IMR-90 (cell line): ENCODE measurements at regions not wholly inside any gene's neighbourhood (a gene's known extent, or its start where the extent isn't known, plus 50 kb on each side); places are given as distances from the start of the nearest gene placed in this dataset.

Source experiments
- ATAC-seq: fragments of 200-7000 bp; cut with Tn5 transposase; 2 replicates; pipeline ENCODE4 v1.9.1; 2020; ENCODE audit warnings: low read depth, mild to moderate bottlenecking, moderate library complexity
- BruUV-seq: library from RNA; stranded (reverse); fragments of 400-500 nt; replicated peaks from 2 replicates; lab custom pipeline; 2021; lab: Mats Ljungman, UMichigan
- CTCF ChIA-PET: fragments of 300-600 bp; formaldehyde crosslinking; extraction: SDS; loops from one replicate; lab custom pipeline; 2021; ENCODE audit warnings: antibody characterized with exemption; lab: Yijun Ruan, JAX
- POLR2A ChIA-PET: fragments of 300-600 bp; sonication (Branson Sonifier 250); formaldehyde crosslinking; loops from one replicate; lab custom pipeline; 2022; ENCODE audit warnings: antibody characterized with exemption; ENCODE audit not compliant: unreplicated experiment; lab: Charles Lee
- DNase-seq: peaks from one replicate; pipeline ENCODE4 v3.0.0; 2013
- H2AFZ ChIP-seq: replicated peaks from 2 replicates; pipeline ENCODE3; 2013; ENCODE audit warnings: low read length, mild to moderate bottlenecking; ENCODE audit not compliant: poor library complexity
- H2AK5ac ChIP-seq: 2 replicates; pipeline ENCODE4 v1.6.1; 2013; ENCODE audit warnings: low read depth, low read length, inconsistent platforms
- H2AK9ac ChIP-seq: replicated peaks from 2 replicates; pipeline ENCODE3; 2013; ENCODE audit warnings: mild to moderate bottlenecking, low read depth, low read length, moderate library complexity; ENCODE audit not compliant: poor library complexity
- H2BK120ac ChIP-seq: 2 replicates; pipeline ENCODE4 v1.6.1; 2013; ENCODE audit warnings: low read depth, low read length, inconsistent platforms
- H2BK15ac ChIP-seq: 3 replicates; pipeline ENCODE4 v1.6.1; 2013; ENCODE audit warnings: low read depth, low read length, inconsistent platforms
- H2BK20ac ChIP-seq: 2 replicates; pipeline ENCODE4 v1.6.1; 2013; ENCODE audit warnings: low read depth, mild to moderate bottlenecking, inconsistent platforms, low read length, moderate library complexity
- H2BK5ac ChIP-seq: 2 replicates; pipeline ENCODE4 v1.6.1; 2013; ENCODE audit warnings: mild to moderate bottlenecking, low read depth, low read length, inconsistent platforms; ENCODE audit not compliant: poor library complexity, severe bottlenecking
- H3K14ac ChIP-seq: replicated peaks from 2 replicates; pipeline ENCODE4 v1.6.1; 2013; ENCODE audit warnings: low read depth, low read length, inconsistent platforms
- H3K18ac ChIP-seq: 2 replicates; pipeline ENCODE4 v1.6.1; 2013; ENCODE audit warnings: low read depth, low read length, control low read depth
- H3K23ac ChIP-seq: 2 replicates; pipeline ENCODE4 v1.6.1; 2013; ENCODE audit warnings: low read depth, low read length, inconsistent platforms
- H3K27ac ChIP-seq: 2 replicates; pipeline ENCODE4 v1.5.1; 2013; ENCODE audit warnings: mild to moderate bottlenecking, control low read depth, low read length; ENCODE audit not compliant: insufficient read depth
- H3K27me3 ChIP-seq: 2 replicates; pipeline ENCODE4 v1.6.1; 2013; ENCODE audit warnings: low read length; ENCODE audit not compliant: control insufficient read depth, insufficient read depth
- H3K36me3 ChIP-seq: 2 replicates; pipeline ENCODE4 v1.6.1; 2013; ENCODE audit warnings: low read length, mixed read lengths; ENCODE audit not compliant: control insufficient read depth, insufficient read depth
- H3K4ac ChIP-seq: 2 replicates; pipeline ENCODE4 v1.6.1; 2013; ENCODE audit warnings: low read depth, low read length, inconsistent platforms
- H3K4me1 ChIP-seq: 2 replicates; pipeline ENCODE4 v1.6.1; 2013; ENCODE audit warnings: low read length, mixed read lengths; ENCODE audit not compliant: control insufficient read depth, insufficient read depth
- H3K4me2 ChIP-seq: 2 replicates; pipeline ENCODE4 v1.6.1; 2013; ENCODE audit warnings: low read depth, mild to moderate bottlenecking, control low read depth, low read length, moderate library complexity
- H3K4me3 ChIP-seq: 2 replicates; pipeline ENCODE4 v1.5.1; 2013; ENCODE audit warnings: low read depth, mild to moderate bottlenecking, control low read depth, low read length, moderate library complexity; ENCODE audit not compliant: insufficient read depth
- H3K56ac ChIP-seq: 2 replicates; pipeline ENCODE4 v1.6.1; 2013; ENCODE audit warnings: low read length, inconsistent platforms; ENCODE audit not compliant: insufficient read depth; ENCODE audit errors: extremely low read depth
- H3K79me1 ChIP-seq, 2 experiments: 2 replicates each; pipeline ENCODE4 v1.6.1; 2013; ENCODE audit warnings: low read length in 2 of 2, inconsistent platforms in 1 of 2, low read depth in 1 of 2
- H3K9ac ChIP-seq: 2 replicates; pipeline ENCODE4 v1.6.1; 2013; ENCODE audit warnings: low read depth, low read length, control low read depth
- H3K9me1 ChIP-seq: 2 replicates; pipeline ENCODE4 v1.6.1; 2013; ENCODE audit warnings: low read length, inconsistent platforms; ENCODE audit not compliant: insufficient read depth
- H3K9me3 ChIP-seq: 2 replicates; pipeline ENCODE4 v1.6.1; 2013; ENCODE audit warnings: low read length; ENCODE audit not compliant: control insufficient read depth, insufficient read depth
- H4K20me1 ChIP-seq: 2 replicates; pipeline ENCODE4 v1.6.1; 2013; ENCODE audit warnings: low read length, inconsistent platforms; ENCODE audit not compliant: insufficient read depth
- H4K5ac ChIP-seq: 2 replicates; pipeline ENCODE4 v1.6.1; 2013; ENCODE audit warnings: mild to moderate bottlenecking, low read depth, low read length, control low read depth
- H4K8ac ChIP-seq, 2 experiments: 2 replicates each; pipeline ENCODE4 v1.6.1; 2013; ENCODE audit warnings: low read depth in 2 of 2, low read length in 2 of 2, control low read depth in 1 of 2, inconsistent platforms in 1 of 2
- H4K91ac ChIP-seq: 2 replicates; pipeline ENCODE4 v1.6.1; 2013; ENCODE audit warnings: low read depth, low read length, inconsistent platforms; ENCODE audit not compliant: insufficient read depth
- BHLHE40 ChIP-seq: fragments of 150-350 bp; IDR thresholded peaks from 2 replicates; pipeline ENCODE4 v1.6.1; 2016; ENCODE audit warnings: mild to moderate bottlenecking, low read depth, low read length
- CEBPB ChIP-seq: IDR thresholded peaks from 2 replicates; pipeline ENCODE4 v1.6.1; 2012; ENCODE audit warnings: low read depth, low read length, improper control_type of control experiment
- CHD1 ChIP-seq: IDR thresholded peaks from 2 replicates; pipeline ENCODE4 v1.6.1; 2012; ENCODE audit warnings: low read depth, low read length, improper control_type of control experiment
- CTCF ChIP-seq: conservative IDR thresholded peaks from 2 replicates; pipeline ENCODE4 v1.5.1; 2012; ENCODE audit warnings: mild to moderate bottlenecking, low read depth, low read length, improper control_type of control experiment
- ELK1 ChIP-seq: fragments of 150-350 bp; IDR thresholded peaks from 2 replicates; pipeline ENCODE4 v1.6.1; 2016; ENCODE audit warnings: low read depth, mild to moderate bottlenecking, low read length, moderate library complexity, borderline replicate concordance
- FOS ChIP-seq: fragments of 150-350 bp; IDR thresholded peaks from 2 replicates; pipeline ENCODE4 v1.6.1; 2016; ENCODE audit warnings: low read depth, low read length
- MAFK ChIP-seq: IDR thresholded peaks from 2 replicates; pipeline ENCODE4 v1.6.1; 2012; ENCODE audit warnings: low read depth, low read length, improper control_type of control experiment
- MAZ ChIP-seq: IDR thresholded peaks from 2 replicates; pipeline ENCODE4 v1.6.1; 2012; ENCODE audit warnings: low read depth, mild to moderate bottlenecking, low read length, improper control_type of control experiment, moderate library complexity, borderline replicate concordance
- MXI1 ChIP-seq: IDR thresholded peaks from 2 replicates; pipeline ENCODE4 v1.6.1; 2012; ENCODE audit warnings: low read depth, mild to moderate bottlenecking, low read length, moderate library complexity, borderline replicate concordance
- NFE2L2 ChIP-seq: fragments of 150-350 bp; IDR thresholded peaks from 2 replicates; pipeline ENCODE4 v1.6.1; 2016; ENCODE audit warnings: low read depth, mild to moderate bottlenecking, low read length
- POLR2A ChIP-seq: IDR thresholded peaks from 2 replicates; pipeline ENCODE4 v1.6.1; 2012; ENCODE audit warnings: mild to moderate bottlenecking, low read depth, low read length
- RAD21 ChIP-seq: IDR thresholded peaks from 2 replicates; pipeline ENCODE4 v1.6.1; 2012; ENCODE audit warnings: low read length, improper control_type of control experiment
- RCOR1 ChIP-seq: IDR thresholded peaks from 2 replicates; pipeline ENCODE4 v1.6.1; 2012; ENCODE audit warnings: mild to moderate bottlenecking, low read length, improper control_type of control experiment; ENCODE audit not compliant: insufficient replicate concordance
- RFX5 ChIP-seq: IDR thresholded peaks from 2 replicates; pipeline ENCODE4 v1.8.0; 2012; ENCODE audit warnings: low read depth, mild to moderate bottlenecking, low read length, moderate library complexity
- SMC3 ChIP-seq: fragments of 150-350 bp; IDR thresholded peaks from 2 replicates; pipeline ENCODE4 v1.6.1; 2016; ENCODE audit warnings: low read depth, mild to moderate bottlenecking, antibody characterized with exemption, low read length, moderate library complexity
- USF2 ChIP-seq: fragments of 150-350 bp; IDR thresholded peaks from 2 replicates; pipeline ENCODE4 v1.6.1; 2017; ENCODE audit warnings: mild to moderate bottlenecking, antibody characterized with exemption, low read length, low read depth
- WGBS, 2 experiments: methylation state at CpG; one replicate each; pipeline versions ENCODE4 v1.1.5 to v1.1.7; 2013; ENCODE audit warnings: missing lambda C conversion rate in 2 of 2; ENCODE audit not compliant: insufficient read length in 1 of 2; ENCODE audit errors: extremely low coverage in 2 of 2; 5-methylcytosine and 5-hydroxymethylcytosine counted together
- dilution Hi-C: fragments of 300-500 bp; cut with HindIII; formaldehyde crosslinking; loops from one replicate; pipeline ENCODE4 v1.14.3; 2018; ENCODE audit warnings: low sequenced_read_pairs; ENCODE audit not compliant: unreplicated experiment
- in situ Hi-C: fragments of 300-500 bp; cut with MboI; formaldehyde crosslinking; loops from 3 replicates; pipeline ENCODE4 v1.14.3; 2019; ENCODE audit warnings: low sequenced_read_pairs, inconsistent platforms, mixed read lengths
- intact Hi-C: fragments of 100-400 bp; cut with micrococcal nuclease; formaldehyde crosslinking; loops from 2 replicates; pipeline ENCODE4 v1.10.0; 2022

- no peak overlapping the region for H2BK5ac ChIP-seq
- no peaks in the 10 kb centered on the region for H3K36me3 ChIP-seq
- CTCF ChIA-PET: interaction anchor here (0.8 kb wide), 1 partner anchor 13 kb away, joined by 3 read pairs; no protein-coding TSS in a partner anchor
- H4K20me1 ChIP-seq: no peaks in the 10 kb centered on the region
- H3K23ac ChIP-seq: 0 out of 2 replicates have a peak overlapping the region, but pooled peaks have one; percentile 36
- DNase-seq (no peak), ATAC-seq (no peak)
- H3K4me2 ChIP-seq: no peak overlapping the region
- H3K9me3 ChIP-seq: no peaks in the 10 kb centered on the region
- H2AK9ac ChIP-seq: no peak overlapping the region
- H4K5ac ChIP-seq: peak overlapping the region; percentile 5; the same call in 1 of the 2 replicates
- peak overlapping the region; percentile 40 for H4K91ac ChIP-seq
- BruUV-seq: no TSS peak
- H3K4me3 ChIP-seq: no peak overlapping the region
- no peak for TF ChIP-seq RAD21
- no peak for TF ChIP-seq CEBPB
- TF ChIP-seq CHD1: no peak
- TF ChIP-seq POLR2A: no peak
- no peak for TF ChIP-seq CTCF
- no peak for TF ChIP-seq MAZ
- TF ChIP-seq MXI1: no peak
- TF ChIP-seq SMC3: no peak
- TF ChIP-seq RFX5: no peak
- no peak for TF ChIP-seq ELK1
- no peak for TF ChIP-seq NFE2L2
- no peak for TF ChIP-seq USF2
- no peak for TF ChIP-seq FOS
- no peak for TF ChIP-seq BHLHE40
- no peak for TF ChIP-seq RCOR1
- TF ChIP-seq MAFK: no peak
- 0 out of 2 replicates have a peak overlapping the region, but pooled peaks have one; percentile 64 for H2AK5ac ChIP-seq
- peak overlapping the region; percentile 61 for H2BK120ac ChIP-seq
- H3K9me1 ChIP-seq: peaks cover 7% of the 10 kb centered on the region
- H3K14ac ChIP-seq: peak overlapping the region; percentile 66
- no peaks in the 10 kb centered on the region; the same call in 1 of the 2 replicates for H3K4me1 ChIP-seq
- intact Hi-C loops (no loop called here), dilution Hi-C loops (no loop called here), in situ Hi-C loops (no loop called here)
- H3K4ac ChIP-seq: peak overlapping the region; percentile 71
- peak overlapping the region in 1 of 2 experiments; percentile 47; a peak in 1 of 4 replicates for H4K8ac ChIP-seq
- H3K27ac ChIP-seq: no peak overlapping the region
- no peaks in the 10 kb centered on the region for H3K79me1 ChIP-seq
- H3K9ac ChIP-seq: no peak overlapping the region
- peak overlapping the region; percentile 67 for H2AFZ ChIP-seq
- H3K27me3 ChIP-seq: no peaks in the 10 kb centered on the region
- no peak overlapping the region for H2BK15ac ChIP-seq
- WGBS, 2 experiments: 67% methylated on average over 2 of the region's 6 CpGs; no CpG with 5 or more reads in 1 of the 2 experiments
- no peak overlapping the region for H3K56ac ChIP-seq
- peak overlapping the region; percentile 71 for H2BK20ac ChIP-seq
- H3K18ac ChIP-seq: no peak overlapping the region; the same call in 1 of the 2 replicates
- POLR2A ChIA-PET: no interaction called here
Observed at GRCh38 chr17:12342161-12342560, 321.5 kb downstream of the MAP2K4 start.
